K562 (cell line): ENCODE measurements at regions not wholly inside any gene's neighbourhood (a gene's known extent, or its start where the extent isn't known, plus 50 kb on each side); places are given as distances from the start of the nearest gene placed in this dataset.

Source experiments
- ATAC-seq: fragments of 200-7000 bp; cut with Tn5 transposase; 3 replicates; pipeline ENCODE4 v1.9.1; 2020; ENCODE audit warnings: moderate library complexity
- BruUV-seq: library from RNA; stranded (reverse); fragments of 400-500 nt; replicated peaks from 2 replicates; lab custom pipeline; 2021; lab: Mats Ljungman, UMichigan
- CTCF ChIA-PET: fragments of 300-600 bp; formaldehyde crosslinking; extraction: SDS; loops from one replicate; lab custom pipeline; 2021; ENCODE audit warnings: low intra/inter-chr PET ratio; lab: Yijun Ruan, JAX
- POLR2A ChIA-PET: fragments of 300-600, 350-650 bp; sonication (Branson Sonifier 250); formaldehyde crosslinking; extraction: SDS; loops from one replicate; lab custom pipeline; 2021; ENCODE audit warnings: antibody characterized with exemption, inconsistent platforms; lab: Yijun Ruan, JAX
- DNase-seq, 4 experiments: peaks; one replicate each; pipeline versions ENCODE4 v3.0.0 to v3.0.0-alpha.2; 2011 to 2018; ENCODE audit warnings: low spot score in 3 of 4, mixed read lengths in 3 of 4; ENCODE audit errors: extremely low read depth in 1 of 4
- FAIRE-seq: peaks from 2 replicates; lab custom pipeline; 2011; peaks lifted over from hg19 to GRCh38; lab: Jason Lieb, UNC
- H2AFZ ChIP-seq: 2 replicates; pipeline ENCODE4 v1.6.0; 2011; ENCODE audit warnings: low read depth, low read length, control low read depth, inconsistent platforms
- H3K27ac ChIP-seq: fragments of 200-600 bp; 3 replicates; pipeline ENCODE4 v1.8.0; 2011; ENCODE audit warnings: low read depth, mild to moderate bottlenecking, control low read depth, inconsistent platforms, low read length, moderate library complexity, mixed read lengths; ENCODE audit errors: extremely low read depth
- H3K27me3 ChIP-seq, 2 experiments: fragments of 300-600 bp in 1 of 2; 2 replicates in 1 of 2; 3 replicates in 1 of 2; pipeline versions ENCODE4 v1.6.0 to v1.8.0; 2011; ENCODE audit warnings: inconsistent platforms in 2 of 2, low read length in 2 of 2, mild to moderate bottlenecking in 1 of 2, mixed read lengths in 1 of 2, moderate library complexity in 1 of 2; ENCODE audit not compliant: control insufficient read depth in 2 of 2, insufficient read depth in 2 of 2
- H3K36me3 ChIP-seq: fragments of 300-600 bp; 3 replicates; pipeline ENCODE4 v1.8.0; 2011; ENCODE audit warnings: mild to moderate bottlenecking, low read length, inconsistent platforms; ENCODE audit not compliant: control insufficient read depth, insufficient read depth
- H3K4me1 ChIP-seq, 2 experiments: fragments of 200-600 bp in 1 of 2; replicated peaks in 1 of 2; 2 replicates in 1 of 2; 3 replicates in 1 of 2; pipeline versions ENCODE4 v1.5.1 to v1.8.0; 2011; ENCODE audit warnings: inconsistent platforms in 2 of 2, low read length in 2 of 2, mild to moderate bottlenecking in 1 of 2, mixed read lengths in 1 of 2, moderate library complexity in 1 of 2; ENCODE audit not compliant: control insufficient read depth in 2 of 2, insufficient read depth in 2 of 2
- H3K4me2 ChIP-seq: 2 replicates; pipeline ENCODE4 v1.6.1; 2011; ENCODE audit warnings: low read length, control low read depth, inconsistent platforms, mixed read lengths; ENCODE audit not compliant: insufficient read depth
- H3K4me3 ChIP-seq: fragments of 200-600 bp; sonication (generic), shearing (Covaris generic); 2 replicates; pipeline ENCODE4 v1.5.1; 2016; ENCODE audit warnings: control low read depth, inconsistent platforms
- H3K79me2 ChIP-seq: fragments of 200-600 bp; 3 replicates; pipeline ENCODE4 v1.8.0; 2011; ENCODE audit warnings: low read length, inconsistent platforms; ENCODE audit not compliant: control insufficient read depth, insufficient read depth
- H3K9ac ChIP-seq, 2 experiments: 2 replicates each; pipeline versions ENCODE4 v1.6.0 to v1.6.1; 2011; ENCODE audit warnings: low read depth in 2 of 2, low read length in 2 of 2, control low read depth in 1 of 2, inconsistent platforms in 1 of 2, mild to moderate bottlenecking in 1 of 2, mixed read lengths in 1 of 2; ENCODE audit not compliant: insufficient read depth in 1 of 2
- H3K9me1 ChIP-seq: one replicate; pipeline ENCODE4 v1.6.0; 2011; ENCODE audit warnings: inconsistent platforms, mild to moderate bottlenecking, low read length, moderate library complexity; ENCODE audit not compliant: control insufficient read depth, insufficient read depth
- H3K9me3 ChIP-seq: replicated peaks from 2 replicates; pipeline ENCODE4 v1.5.1; 2011; ENCODE audit warnings: low read depth, low read length, inconsistent platforms; ENCODE audit not compliant: control insufficient read depth, insufficient read depth
- H4K20me1 ChIP-seq: replicated peaks from 2 replicates; pipeline ENCODE4 v1.6.1; 2011; ENCODE audit warnings: low read length, inconsistent platforms, mixed read lengths; ENCODE audit not compliant: control insufficient read depth, insufficient read depth
- CHD2 ChIP-seq: IDR thresholded peaks from 2 replicates; pipeline ENCODE4 v1.6.1; 2011; ENCODE audit warnings: low read depth, low read length
- ELF4 ChIP-seq: fragments of 450-650 bp; formaldehyde crosslinking; IDR thresholded peaks from 2 replicates; pipeline ENCODE4 v1.4.0; 2022; ENCODE audit warnings: missing genetic modification characterization
- GTF2F1 ChIP-seq: IDR thresholded peaks from 2 replicates; pipeline ENCODE4 v1.6.1; 2011; ENCODE audit warnings: low read depth, low read length, improper control_type of control experiment
- KAT7 ChIP-seq: sonication (generic); formaldehyde crosslinking; IDR thresholded peaks from 2 replicates; pipeline ENCODE4 v1.8.0; 2022; ENCODE audit warnings: missing genetic modification reagents, mild to moderate bottlenecking, borderline replicate concordance
- MCM7 ChIP-seq, 2 experiments: fragments of 450-650 bp; IDR thresholded peaks; 2 replicates each; pipeline ENCODE4 v1.6.1; 2016 to 2018
- PTBP1 ChIP-seq: fragments of 200-400 bp; formaldehyde crosslinking; IDR thresholded peaks from 2 replicates; pipeline ENCODE4 v1.6.1; 2017; ENCODE audit warnings: low read depth, low read length
- SMAD3 ChIP-seq: fragments of 450-650 bp; formaldehyde crosslinking; conservative IDR thresholded peaks from 2 replicates; pipeline ENCODE4 v1.4.0; 2020; ENCODE audit warnings: mild to moderate bottlenecking
- SMARCA5 ChIP-seq: fragments of 450-650 bp; IDR thresholded peaks from 2 replicates; pipeline ENCODE4 v1.6.1; 2016
- SUPT5H ChIP-seq: fragments of 450-650 bp; IDR thresholded peaks from 2 replicates; pipeline ENCODE4 v1.6.1; 2016
- TEAD2 ChIP-seq: fragments of 450-650 bp; IDR thresholded peaks from 2 replicates; pipeline ENCODE4 v1.6.1; 2016; ENCODE audit warnings: missing genetic modification characterization, control low read depth, missing compliant biosample characterization
- ZNF347 ChIP-seq: fragments of 450-650 bp; formaldehyde crosslinking; IDR thresholded peaks from 2 replicates; pipeline ENCODE4 v1.4.0; 2020; ENCODE audit warnings: low read depth, mild to moderate bottlenecking, moderate library complexity
- WGBS: fragments of 100-300 bp; shearing (Covaris generic); methylation state at CpG from one replicate; pipeline ENCODE4 v1.1.6; 2016; ENCODE audit warnings: low coverage, mixed read lengths; ENCODE audit not compliant: insufficient coverage; ENCODE audit errors: missing lambda C conversion rate; 5-methylcytosine and 5-hydroxymethylcytosine counted together
- in situ Hi-C: fragments of 300-500 bp; cut with MboI; formaldehyde crosslinking; loops from 4 replicates; pipeline ENCODE4 v1.15.0; 2018; ENCODE audit warnings: inconsistent platforms, mixed read lengths
- intact Hi-C: fragments of 100-400 bp; cut with micrococcal nuclease; formaldehyde crosslinking; loops from 2 replicates; pipeline ENCODE4 v1.14.2; 2022
- TF ChIP-seq, protein P1 (sequence below): fragments of 450-650 bp; IDR thresholded peaks from 2 replicates; pipeline ENCODE4 v1.6.1; 2018; ENCODE audit not compliant: partially characterized antibody
- TF ChIP-seq, protein P2 (sequence below): fragments of 450-650 bp; conservative IDR thresholded peaks from 2 replicates; pipeline ENCODE4 v1.6.1; 2016; ENCODE audit warnings: missing genetic modification characterization, low read depth, mild to moderate bottlenecking, control low read depth, missing compliant biosample characterization
- TF ChIP-seq, protein P3 (sequence below): fragments of 450-650 bp; formaldehyde crosslinking; IDR thresholded peaks from 2 replicates; pipeline ENCODE4 v1.4.0; 2020; ENCODE audit warnings: mild to moderate bottlenecking, mixed read lengths
- TF ChIP-seq, protein P4 (sequence below): fragments of 450-650 bp; IDR thresholded peaks from one replicate; pipeline ENCODE4 v1.6.1; 2018; ENCODE audit warnings: mild to moderate bottlenecking, moderate library complexity; ENCODE audit not compliant: partially characterized antibody

DNA sequence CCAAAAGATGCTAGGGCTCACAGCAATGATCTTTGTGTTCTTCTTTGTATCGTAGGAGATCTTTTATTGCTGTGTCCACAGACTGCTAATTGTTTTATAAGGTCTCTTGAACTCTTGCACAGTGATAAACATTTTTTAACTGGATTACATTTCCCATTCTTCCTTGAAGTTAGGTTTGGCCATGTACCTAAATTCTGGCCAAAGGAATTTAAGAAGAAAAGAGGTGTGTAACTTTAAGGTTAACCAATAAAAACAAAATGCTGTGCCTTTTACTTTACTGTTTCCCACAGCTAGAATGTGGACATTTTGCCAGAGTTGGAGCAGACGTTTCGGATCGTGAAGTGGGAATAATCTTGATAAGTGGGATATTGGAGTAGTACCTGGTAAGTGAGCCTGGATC lies 82.6 kb upstream of the GPC6 start:
- 0% methylated on average over 4 of the region's 4 CpGs for WGBS
- FAIRE-seq (no peak), DNase-seq (no peak), ATAC-seq (no peak)
- in situ Hi-C loops (no loop called here), intact Hi-C loops (no loop called here)
- Histone ChIP-seq H3K9ac (no peak overlapping the region), H3K36me3 (no peaks in the 10 kb centered on the region), H3K9me3 (no peaks in the 10 kb centered on the region), H4K20me1 (no peaks in the 10 kb centered on the region), H3K4me1 (no peaks in the 10 kb centered on the region), H3K4me2 (no peak overlapping the region), H3K4me3 (no peak overlapping the region), H3K27ac (no peak overlapping the region), H2AFZ (no peak overlapping the region), H3K9me1 (no peaks in the 10 kb centered on the region), H3K79me2 (no peaks in the 10 kb centered on the region), H3K27me3 (no peaks in the 10 kb centered on the region)
- ChIA-PET POLR2A (no interaction called here), CTCF (no interaction called here)
- no TSS peak for BruUV-seq
- TF ChIP-seq, protein P1, sequence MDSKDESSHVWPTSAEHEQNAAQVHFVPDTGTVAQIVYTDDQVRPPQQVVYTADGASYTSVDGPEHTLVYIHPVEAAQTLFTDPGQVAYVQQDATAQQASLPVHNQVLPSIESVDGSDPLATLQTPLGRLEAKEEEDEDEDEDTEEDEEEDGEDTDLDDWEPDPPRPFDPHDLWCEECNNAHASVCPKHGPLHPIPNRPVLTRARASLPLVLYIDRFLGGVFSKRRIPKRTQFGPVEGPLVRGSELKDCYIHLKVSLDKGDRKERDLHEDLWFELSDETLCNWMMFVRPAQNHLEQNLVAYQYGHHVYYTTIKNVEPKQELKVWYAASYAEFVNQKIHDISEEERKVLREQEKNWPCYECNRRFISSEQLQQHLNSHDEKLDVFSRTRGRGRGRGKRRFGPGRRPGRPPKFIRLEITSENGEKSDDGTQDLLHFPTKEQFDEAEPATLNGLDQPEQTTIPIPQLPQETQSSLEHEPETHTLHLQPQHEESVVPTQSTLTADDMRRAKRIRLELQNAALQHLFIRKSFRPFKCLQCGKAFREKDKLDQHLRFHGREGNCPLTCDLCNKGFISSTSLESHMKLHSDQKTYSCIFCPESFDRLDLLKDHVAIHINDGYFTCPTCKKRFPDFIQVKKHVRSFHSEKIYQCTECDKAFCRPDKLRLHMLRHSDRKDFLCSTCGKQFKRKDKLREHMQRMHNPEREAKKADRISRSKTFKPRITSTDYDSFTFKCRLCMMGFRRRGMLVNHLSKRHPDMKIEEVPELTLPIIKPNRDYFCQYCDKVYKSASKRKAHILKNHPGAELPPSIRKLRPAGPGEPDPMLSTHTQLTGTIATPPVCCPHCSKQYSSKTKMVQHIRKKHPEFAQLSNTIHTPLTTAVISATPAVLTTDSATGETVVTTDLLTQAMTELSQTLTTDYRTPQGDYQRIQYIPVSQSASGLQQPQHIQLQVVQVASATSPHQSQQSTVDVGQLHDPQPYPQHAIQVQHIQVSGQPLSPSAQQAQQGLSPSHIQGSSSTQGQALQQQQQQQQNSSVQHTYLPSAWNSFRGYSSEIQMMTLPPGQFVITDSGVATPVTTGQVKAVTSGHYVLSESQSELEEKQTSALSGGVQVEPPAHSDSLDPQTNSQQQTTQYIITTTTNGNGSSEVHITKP: no peak
- TF ChIP-seq PTBP1 (no peak), ZNF347 (no peak), GTF2F1 (no peak), SUPT5H (no peak), TEAD2 (no peak), ELF4 (CRISPR knock-in tag) (no peak), SMARCA5 (no peak), SMAD3 (no peak), MCM7 (IDR thresholded peaks at IDR 0.05) (no peak), CHD2 (no peak), KAT7 (CRISPR knock-in tag) (no peak)
- TF ChIP-seq, protein P2, sequence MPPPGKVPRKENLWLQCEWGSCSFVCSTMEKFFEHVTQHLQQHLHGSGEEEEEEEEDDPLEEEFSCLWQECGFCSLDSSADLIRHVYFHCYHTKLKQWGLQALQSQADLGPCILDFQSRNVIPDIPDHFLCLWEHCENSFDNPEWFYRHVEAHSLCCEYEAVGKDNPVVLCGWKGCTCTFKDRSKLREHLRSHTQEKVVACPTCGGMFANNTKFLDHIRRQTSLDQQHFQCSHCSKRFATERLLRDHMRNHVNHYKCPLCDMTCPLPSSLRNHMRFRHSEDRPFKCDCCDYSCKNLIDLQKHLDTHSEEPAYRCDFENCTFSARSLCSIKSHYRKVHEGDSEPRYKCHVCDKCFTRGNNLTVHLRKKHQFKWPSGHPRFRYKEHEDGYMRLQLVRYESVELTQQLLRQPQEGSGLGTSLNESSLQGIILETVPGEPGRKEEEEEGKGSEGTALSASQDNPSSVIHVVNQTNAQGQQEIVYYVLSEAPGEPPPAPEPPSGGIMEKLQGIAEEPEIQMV: no peak
- TF ChIP-seq, protein P3, sequence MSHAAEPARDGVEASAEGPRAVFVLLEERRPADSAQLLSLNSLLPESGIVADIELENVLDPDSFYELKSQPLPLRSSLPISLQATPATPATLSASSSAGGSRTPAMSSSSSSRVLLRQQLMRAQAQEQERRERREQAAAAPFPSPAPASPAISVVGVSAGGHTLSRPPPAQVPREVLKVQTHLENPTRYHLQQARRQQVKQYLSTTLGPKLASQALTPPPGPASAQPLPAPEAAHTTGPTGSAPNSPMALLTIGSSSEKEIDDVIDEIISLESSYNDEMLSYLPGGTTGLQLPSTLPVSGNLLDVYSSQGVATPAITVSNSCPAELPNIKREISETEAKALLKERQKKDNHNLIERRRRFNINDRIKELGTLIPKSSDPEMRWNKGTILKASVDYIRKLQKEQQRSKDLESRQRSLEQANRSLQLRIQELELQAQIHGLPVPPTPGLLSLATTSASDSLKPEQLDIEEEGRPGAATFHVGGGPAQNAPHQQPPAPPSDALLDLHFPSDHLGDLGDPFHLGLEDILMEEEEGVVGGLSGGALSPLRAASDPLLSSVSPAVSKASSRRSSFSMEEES (CRISPR knock-in tag): no peak
- TF ChIP-seq, protein P4, sequence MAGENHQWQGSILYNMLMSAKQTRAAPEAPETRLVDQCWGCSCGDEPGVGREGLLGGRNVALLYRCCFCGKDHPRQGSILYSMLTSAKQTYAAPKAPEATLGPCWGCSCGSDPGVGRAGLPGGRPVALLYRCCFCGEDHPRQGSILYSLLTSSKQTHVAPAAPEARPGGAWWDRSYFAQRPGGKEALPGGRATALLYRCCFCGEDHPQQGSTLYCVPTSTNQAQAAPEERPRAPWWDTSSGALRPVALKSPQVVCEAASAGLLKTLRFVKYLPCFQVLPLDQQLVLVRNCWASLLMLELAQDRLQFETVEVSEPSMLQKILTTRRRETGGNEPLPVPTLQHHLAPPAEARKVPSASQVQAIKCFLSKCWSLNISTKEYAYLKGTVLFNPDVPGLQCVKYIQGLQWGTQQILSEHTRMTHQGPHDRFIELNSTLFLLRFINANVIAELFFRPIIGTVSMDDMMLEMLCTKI: no peak
